ENCODE measurements at regions not wholly inside any gene's neighbourhood (a gene's known extent, or its start where the extent isn't known, plus 50 kb on each side); places are given as distances from the start of the nearest gene placed in this dataset.
"Not testable (repeated sequence)": the region's sequence is repeated elsewhere in the genome, so short reads cannot be mapped to it uniquely, and the experiment has no call there.

DNA sequence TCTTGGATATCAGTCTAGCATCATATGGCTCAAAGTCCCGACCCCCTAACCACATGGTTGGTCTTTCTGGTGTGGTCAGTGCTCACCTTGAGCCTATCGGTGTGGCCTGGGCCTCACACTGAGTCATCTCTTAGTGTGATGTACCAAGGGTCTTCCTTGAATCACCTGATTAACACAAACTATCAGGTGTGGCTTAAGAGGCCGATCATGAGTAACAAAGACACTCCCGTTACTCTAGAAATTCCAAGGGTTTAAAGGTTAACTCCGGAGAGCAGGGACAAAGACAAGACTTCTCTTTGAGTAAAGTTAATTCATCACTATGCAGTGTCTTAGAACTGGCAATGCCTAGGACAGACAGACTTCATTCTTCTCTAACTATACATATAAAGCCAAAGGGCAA is 52.3 kb upstream of the ARMC3 start:
- no peak for DNase-seq

DNA sequence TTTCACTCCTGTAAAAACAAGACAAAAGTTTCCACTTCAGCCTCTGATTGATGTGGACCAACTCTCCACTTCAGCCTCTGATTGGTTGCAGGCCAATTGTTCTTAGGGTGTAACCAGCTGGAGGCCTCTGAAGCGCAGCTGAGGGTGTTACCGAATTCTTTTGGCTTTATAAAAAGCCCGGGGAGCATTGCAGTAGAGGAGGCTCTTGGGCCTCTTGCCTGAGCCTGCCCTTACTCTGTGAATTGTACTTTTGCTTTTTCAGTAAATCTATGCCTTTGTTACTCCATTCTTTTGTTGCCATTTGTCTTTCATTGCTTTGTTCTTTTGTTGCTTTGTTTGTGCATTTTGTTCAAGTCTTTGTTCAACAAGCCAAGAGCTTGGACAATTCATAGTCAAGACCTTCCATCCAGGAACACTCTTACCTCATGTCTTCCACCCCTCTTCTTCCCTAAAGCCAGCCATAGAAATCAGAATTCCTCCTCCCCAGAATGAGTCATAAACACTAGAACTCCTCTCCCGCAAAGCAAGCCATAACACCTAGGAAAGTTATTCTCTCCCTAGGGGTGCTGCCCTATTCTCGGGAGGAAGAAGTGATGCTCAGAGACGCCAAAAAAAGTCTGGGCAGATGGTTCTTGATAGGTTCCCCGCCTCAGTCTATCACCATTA is 53.5 kb upstream of the ARMC3 start:
- no peak for DNase-seq

GRCh38 chr10:22856444-22857074 is 71.3 kb upstream of the ARMC3 start:
- no peak for DNase-seq

- DNase-seq = no peak
Observed at GRCh38 chr10:22854935-22855421, 72.9 kb upstream of the ARMC3 start.

DNA sequence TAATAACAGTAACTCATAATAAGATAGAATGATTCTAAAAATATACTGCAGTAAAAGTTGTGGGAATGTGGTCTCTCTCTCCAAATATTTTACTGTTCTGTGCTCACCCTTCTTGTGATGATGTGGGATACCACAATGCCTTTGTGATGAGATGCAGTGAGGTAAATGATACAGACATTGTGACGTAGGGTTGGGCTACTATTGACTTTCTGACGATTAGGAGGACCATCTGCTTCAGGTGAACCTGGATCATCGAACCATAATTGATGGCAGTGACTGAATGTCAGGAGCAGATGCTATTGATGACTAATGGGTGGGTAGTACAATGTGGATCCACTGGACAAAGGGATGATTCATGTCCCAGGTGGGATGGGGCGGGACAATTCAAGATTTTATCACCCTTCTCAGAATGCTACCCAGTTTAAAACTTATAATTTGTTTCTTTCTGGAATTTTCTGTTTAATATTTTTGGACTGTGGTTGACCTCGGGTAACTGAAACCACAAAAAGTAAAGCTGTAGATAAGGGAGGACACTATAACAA is 73.9 kb upstream of the ARMC3 start:
- DNase-seq = no peak

DNA sequence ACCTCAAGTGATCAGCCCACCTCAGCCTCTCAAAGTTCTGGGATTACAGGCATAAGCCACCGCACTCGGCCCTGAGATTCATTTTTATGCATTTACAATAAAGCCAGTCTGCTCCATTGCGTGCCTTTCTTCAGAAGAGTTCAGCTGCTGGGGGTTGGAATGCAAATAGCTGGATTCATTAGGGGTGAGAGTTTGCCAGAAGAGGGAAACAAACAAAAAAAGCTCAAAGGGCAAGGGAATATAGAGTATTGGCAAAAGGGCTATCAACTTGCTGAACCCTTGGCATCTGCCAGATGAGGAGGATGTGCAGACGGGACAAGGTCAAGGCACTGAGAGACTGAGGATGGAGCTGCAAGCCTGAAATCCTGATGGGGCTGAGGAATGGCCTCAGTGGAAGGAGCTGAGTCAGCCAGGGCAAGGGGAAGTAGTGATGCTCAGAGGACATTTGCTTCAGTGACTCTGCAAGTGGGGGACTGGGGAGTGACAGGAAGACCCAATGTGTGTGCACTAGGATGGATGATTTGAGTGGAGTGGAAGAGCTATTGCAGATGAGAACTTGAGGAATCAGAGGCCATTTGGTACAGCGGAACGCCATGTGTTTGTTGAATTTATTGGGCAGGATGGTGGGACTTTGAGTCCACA is 75.0 kb upstream of the ARMC3 start:
- no peak for DNase-seq

GRCh38 chr10:22851865-22852239 is 76.0 kb upstream of the ARMC3 start:
- no peak for DNase-seq

DNA sequence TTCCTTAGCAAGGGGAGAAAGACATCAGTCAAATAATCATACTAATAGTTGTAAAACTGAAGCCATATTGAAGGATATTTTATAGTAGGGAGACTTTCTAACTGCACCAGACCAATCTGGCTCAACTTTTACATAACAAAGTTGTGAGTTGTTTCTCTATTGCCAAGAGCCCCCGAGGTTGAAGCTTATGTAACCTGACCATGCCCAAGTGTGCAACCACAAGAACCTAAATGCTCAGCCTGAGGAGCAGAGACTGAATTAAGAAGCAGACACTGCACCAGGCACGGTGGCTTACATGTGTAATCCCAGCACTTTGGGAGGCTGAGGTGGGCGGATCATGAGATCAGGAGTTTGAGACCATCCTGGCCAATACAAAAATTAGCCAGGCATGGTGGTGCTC is 77.3 kb upstream of the ARMC3 start:
- no peak for DNase-seq

GRCh38 chr10:22849077-22849805 is 78.6 kb upstream of the ARMC3 start:
- DNase-seq = no peak

GRCh38 chr10:22848509-22848908 is 79.3 kb upstream of the ARMC3 start:
- no peak for DNase-seq

GRCh38 chr10:22846294-22846693 is 81.6 kb upstream of the ARMC3 start:
- DNase-seq = no peak

GRCh38 chr10:22839639-22840038 is 88.2 kb upstream of the ARMC3 start:
- DNase-seq = no peak

DNA sequence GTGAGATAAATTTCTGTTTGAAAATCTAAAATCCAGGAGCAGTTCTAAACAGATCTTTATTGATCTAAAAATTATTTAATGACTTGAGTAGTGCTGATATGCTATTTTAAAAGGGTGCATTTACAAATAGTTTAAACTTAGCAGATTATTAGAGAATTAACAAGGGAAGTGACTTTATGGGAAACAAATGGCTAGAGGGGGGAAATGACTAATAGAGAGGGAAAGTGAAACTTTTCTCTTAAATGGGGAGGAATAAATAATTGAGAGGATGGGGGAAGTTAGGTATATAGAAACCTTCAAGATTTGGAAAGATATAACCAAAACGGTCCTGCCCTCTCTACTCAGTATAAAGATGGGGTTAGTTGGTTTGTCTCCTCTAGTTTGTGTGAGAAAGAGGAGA is 90.1 kb upstream of the ARMC3 start:
- no peak for DNase-seq

GRCh38 chr10:22837351-22837750 is 90.5 kb upstream of the ARMC3 start:
- DNase-seq = no peak

GRCh38 chr10:22834471-22834870 is 93.4 kb upstream of the ARMC3 start:
- DNase-seq = no peak

DNA sequence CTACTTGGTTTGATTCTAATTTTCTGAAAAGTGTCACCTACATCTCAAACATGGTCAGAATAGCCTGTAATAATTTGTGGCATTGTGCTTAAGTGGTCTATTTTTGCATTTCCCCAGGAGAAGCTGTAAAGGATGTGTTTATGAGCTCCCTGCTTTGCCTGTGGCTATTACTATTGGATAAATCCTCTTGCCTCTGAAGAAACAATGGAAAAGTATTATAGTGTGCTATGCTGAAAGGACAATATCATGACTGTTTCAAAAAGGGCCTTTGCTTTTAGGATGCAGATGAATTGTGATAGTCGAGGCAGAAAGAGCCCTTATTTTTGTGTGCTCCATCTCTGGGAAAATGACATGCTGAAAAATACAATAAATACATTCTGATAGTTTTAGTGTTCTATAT is 94.1 kb upstream of the ARMC3 start:
- no peak for DNase-seq

DNA sequence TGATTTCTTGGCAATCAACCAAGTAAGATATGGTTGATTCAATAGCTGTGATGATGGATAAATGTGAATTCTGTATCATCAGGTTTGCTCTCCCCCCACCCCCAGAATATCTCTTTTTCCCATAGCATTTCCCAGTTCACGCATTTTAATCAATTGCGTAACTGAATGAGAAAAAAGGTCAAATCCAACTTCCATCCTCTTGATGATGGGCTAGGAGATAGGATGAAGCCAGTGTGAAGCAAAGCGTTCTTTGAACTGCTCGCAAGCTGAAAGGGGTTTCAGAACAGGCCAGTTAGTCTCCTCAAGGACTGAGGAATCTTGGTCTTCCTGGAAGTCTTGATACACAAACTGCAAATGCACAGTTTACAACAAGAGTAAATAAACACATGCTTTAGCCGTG is 94.5 kb upstream of the ARMC3 start:
- DNase-seq = no peak

DNA sequence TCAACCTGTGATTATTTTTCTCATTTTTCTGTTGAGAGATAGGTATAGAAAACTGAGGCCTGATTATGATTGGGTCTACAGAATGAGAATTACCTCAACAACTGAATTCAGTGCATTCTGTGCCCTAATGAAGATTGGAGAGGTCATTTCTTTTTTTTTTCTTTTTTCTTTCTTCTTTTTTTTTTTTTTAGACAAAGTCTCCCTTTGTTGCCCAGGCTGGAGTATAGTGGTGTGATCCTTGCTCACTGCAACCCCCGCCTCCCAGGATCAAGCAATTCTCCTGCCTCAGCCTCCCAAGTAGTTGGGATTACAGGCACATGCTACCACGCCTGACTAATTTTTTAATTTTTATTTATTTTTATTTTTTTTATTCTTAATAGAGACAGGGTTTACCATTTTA is 95.0 kb upstream of the ARMC3 start:
- DNase-seq = no peak

DNA sequence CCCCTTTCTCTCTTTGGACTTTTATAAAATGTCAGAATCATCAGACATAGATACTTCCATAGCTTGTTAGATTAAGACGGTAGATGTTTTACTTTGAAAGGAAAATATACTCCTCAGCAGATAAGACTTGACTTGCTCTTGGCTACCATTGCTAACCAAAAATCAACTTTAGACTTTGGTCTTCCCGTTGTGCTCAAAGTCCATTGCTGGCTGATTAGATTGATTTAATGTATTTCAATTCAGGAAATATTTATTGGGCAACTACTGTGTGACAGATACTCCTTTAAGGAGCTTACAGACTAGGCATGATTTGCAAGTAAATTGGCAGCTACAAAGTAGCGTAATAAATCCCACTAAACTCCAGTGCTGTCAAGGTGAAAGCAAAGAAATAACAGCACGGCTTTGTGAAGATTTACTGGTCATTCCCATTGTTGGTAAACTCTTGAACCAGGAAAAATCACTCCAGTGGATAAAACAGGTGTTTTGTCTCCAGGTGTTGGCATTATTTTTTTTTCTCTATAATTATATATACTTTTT is 95.7 kb upstream of the ARMC3 start:
- DNase-seq = no peak

DNA sequence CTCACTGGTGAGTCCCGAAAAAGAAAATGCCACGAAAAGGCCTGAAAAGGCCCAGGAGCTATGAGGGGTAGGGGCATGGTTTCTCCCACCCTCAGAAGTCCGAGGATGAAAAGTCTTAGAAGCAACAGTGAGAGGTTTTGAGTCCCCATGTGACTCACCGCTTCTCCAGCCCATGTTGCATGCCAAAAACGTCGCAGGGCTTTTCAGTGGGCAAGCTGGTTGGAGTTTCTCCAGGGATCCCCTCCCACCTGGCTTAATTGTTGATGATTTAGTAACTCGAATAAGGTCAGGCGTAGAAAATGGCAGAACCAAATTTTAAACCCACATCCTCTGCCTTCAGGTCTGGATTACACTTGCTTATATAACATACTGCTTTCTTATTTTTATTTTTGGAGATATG is 96.3 kb upstream of the ARMC3 start:
- no peak for DNase-seq

DNA sequence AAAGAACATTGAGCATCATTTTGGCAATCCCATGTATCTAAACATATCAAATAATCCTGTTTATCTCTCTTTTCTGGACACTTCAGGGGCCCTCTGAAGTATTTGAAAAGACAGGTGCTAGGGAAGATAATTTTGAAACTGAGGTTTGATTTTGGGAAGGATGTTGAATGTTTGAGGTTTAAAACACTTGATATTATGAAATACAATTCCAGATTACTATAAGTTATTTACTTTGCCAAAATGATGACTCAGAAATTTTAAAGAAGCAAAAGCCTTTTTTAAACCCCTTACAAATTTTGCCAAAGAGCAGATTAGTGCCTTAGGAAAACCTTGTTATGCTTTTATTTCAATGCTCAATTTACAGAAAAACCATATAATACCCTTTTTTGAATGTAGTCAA is 99.1 kb upstream of the ARMC3 start:
- not testable (repeated sequence) for DNase-seq

- DNase-seq = peak; percentile 26
Observed at GRCh38 chr10:22825841-22826240, 102.0 kb upstream of the ARMC3 start.

GRCh38 chr10:22824984-22825383 is 102.9 kb upstream of the ARMC3 start:
- no peak for DNase-seq

Measured in NCI-H69 (cell line).